Astrocyte (in vitro differentiated cells and primary cell): ENCODE measurements at regions not wholly inside any gene's neighbourhood (a gene's known extent, or its start where the extent isn't known, plus 50 kb on each side); places are given as distances from the start of the nearest gene placed in this dataset.

ENCODE experiments used
- DNase-seq: peaks from one replicate; pipeline ENCODE4 v3.0.0-alpha.2; 2010; ENCODE audit warnings: low read depth
- FAIRE-seq: peaks from 2 replicates; lab custom pipeline; 2011; peaks lifted over from hg19 to GRCh38; lab: Jason Lieb, UNC
- H2AFZ ChIP-seq: 2 replicates; pipeline ENCODE4 v1.6.0; 2012; ENCODE audit warnings: low read depth, low read length, inconsistent platforms
- H3K27ac ChIP-seq: 2 replicates; pipeline ENCODE4 v1.5.1; 2011; ENCODE audit warnings: low read depth, low read length, inconsistent platforms
- H3K27me3 ChIP-seq: 2 replicates; pipeline ENCODE4 v1.6.0; 2011; ENCODE audit warnings: low read length, inconsistent platforms; ENCODE audit not compliant: insufficient read depth
- H3K36me3 ChIP-seq: 2 replicates; pipeline ENCODE4 v1.5.1; 2011; ENCODE audit warnings: low read length, inconsistent platforms; ENCODE audit not compliant: insufficient read depth
- H3K4me1 ChIP-seq: 2 replicates; pipeline ENCODE4 v1.5.1; 2011; ENCODE audit warnings: low read length, inconsistent platforms; ENCODE audit not compliant: insufficient read depth
- H3K4me2 ChIP-seq: 2 replicates; pipeline ENCODE4 v1.6.0; 2012; ENCODE audit warnings: low read length, inconsistent platforms
- H3K4me3 ChIP-seq: 2 replicates; pipeline ENCODE4 v1.5.1; 2011; ENCODE audit warnings: low read depth, mild to moderate bottlenecking, low read length, inconsistent platforms; ENCODE audit not compliant: insufficient read depth
- H3K79me2 ChIP-seq: 2 replicates; pipeline ENCODE4 v1.6.0; 2012; ENCODE audit warnings: mild to moderate bottlenecking, low read length, inconsistent platforms; ENCODE audit not compliant: insufficient read depth
- H3K9ac ChIP-seq: 2 replicates; pipeline ENCODE4 v1.6.0; 2012; ENCODE audit warnings: mild to moderate bottlenecking, low read length, inconsistent platforms
- H3K9me3 ChIP-seq: 2 replicates; pipeline ENCODE4 v1.5.1; 2012; ENCODE audit warnings: low read depth, mild to moderate bottlenecking, low read length, inconsistent platforms; ENCODE audit not compliant: insufficient read depth
- H4K20me1 ChIP-seq: 2 replicates; pipeline ENCODE4 v1.6.0; 2012; ENCODE audit warnings: low read length, inconsistent platforms; ENCODE audit not compliant: insufficient read depth
- H3K27ac Mint-ChIP-seq: one replicate; pipeline ENCODE4 v1.8.0; 2021; ENCODE audit warnings: mild to moderate bottlenecking, mixed read lengths; ENCODE audit not compliant: unreplicated experiment
- H3K27me3 Mint-ChIP-seq: one replicate; pipeline ENCODE4 v1.8.0; 2021; ENCODE audit warnings: low read depth, mixed read lengths; ENCODE audit not compliant: unreplicated experiment
- H3K36me3 Mint-ChIP-seq: one replicate; pipeline ENCODE4 v1.8.0; 2021; ENCODE audit warnings: low read depth, mixed read lengths; ENCODE audit not compliant: unreplicated experiment
- H3K4me1 Mint-ChIP-seq: one replicate; pipeline ENCODE4 v1.8.0; 2021; ENCODE audit warnings: low read depth, mixed read lengths; ENCODE audit not compliant: unreplicated experiment
- H3K4me3 Mint-ChIP-seq: one replicate; pipeline ENCODE4 v1.8.0; 2021; ENCODE audit warnings: mild to moderate bottlenecking, moderate library complexity, mixed read lengths; ENCODE audit not compliant: unreplicated experiment
- H3K9me3 Mint-ChIP-seq: one replicate; pipeline ENCODE4 v1.8.0; 2021; ENCODE audit warnings: mild to moderate bottlenecking, mixed read lengths; ENCODE audit not compliant: unreplicated experiment
- CTCF ChIP-seq: IDR thresholded peaks from 2 replicates; pipeline ENCODE4 v1.5.1; 2011; ENCODE audit warnings: low read depth, mild to moderate bottlenecking, inconsistent platforms, low read length, moderate library complexity; ENCODE audit not compliant: insufficient read depth
- EZH2 ChIP-seq: IDR thresholded peaks from 2 replicates; pipeline ENCODE4 v1.6.1; 2012; ENCODE audit warnings: mild to moderate bottlenecking, low read length, inconsistent platforms; ENCODE audit not compliant: insufficient read depth

GRCh38 chr11:98230678-98231077 is 790.1 kb upstream of the CNTN5 start:
- Histone ChIP-seq H3K27ac (no peak overlapping the region), H3K9me3 (no peaks in the 10 kb centered on the region), H3K9ac (no peak overlapping the region), H3K4me3 (no peak overlapping the region), H3K27me3 (no peaks in the 10 kb centered on the region), H4K20me1 (no peaks in the 10 kb centered on the region), H3K4me2 (no peak overlapping the region), H3K79me2 (no peaks in the 10 kb centered on the region), H3K36me3 (no peaks in the 10 kb centered on the region), H3K4me1 (no peaks in the 10 kb centered on the region), H2AFZ (no peak overlapping the region)
- Mint-ChIP-seq H3K36me3 (no peaks in the 10 kb centered on the region), H3K4me3 (no peak overlapping the region), H3K27ac (no peak overlapping the region), H3K4me1 (no peaks in the 10 kb centered on the region), H3K9me3 (no peaks in the 10 kb centered on the region), H3K27me3 (no peaks in the 10 kb centered on the region)
- FAIRE-seq = no peak
- TF ChIP-seq EZH2 = no peak
- TF ChIP-seq CTCF = no peak
- DNase-seq = no peak

- Histone ChIP-seq H3K27ac (no peak overlapping the region), H3K9ac (no peak overlapping the region), H3K4me3 (no peak overlapping the region), H3K4me2 (no peak overlapping the region), H3K27me3 (no peaks in the 10 kb centered on the region), H3K79me2 (no peaks in the 10 kb centered on the region), H2AFZ (no peak overlapping the region), H4K20me1 (no peaks in the 10 kb centered on the region), H3K4me1 (no peaks in the 10 kb centered on the region), H3K36me3 (no peaks in the 10 kb centered on the region), H3K9me3 (no peaks in the 10 kb centered on the region)
- Mint-ChIP-seq H3K9me3 (no peaks in the 10 kb centered on the region), H3K27ac (no peak overlapping the region), H3K4me3 (no peak overlapping the region), H3K27me3 (no peaks in the 10 kb centered on the region), H3K36me3 (no peaks in the 10 kb centered on the region), H3K4me1 (no peaks in the 10 kb centered on the region)
- no peak for DNase-seq
- no peak for TF ChIP-seq CTCF
- no peak for TF ChIP-seq EZH2
- no peak for FAIRE-seq
These were observed 786.1 kb upstream of the CNTN5 start for GRCh38 chr11:98234698-98235097.

GRCh38 chr11:98243897-98244296 is 776.9 kb upstream of the CNTN5 start:
- no peaks in the 10 kb centered on the region for H3K4me1 Mint-ChIP-seq
- no peaks in the 10 kb centered on the region for H3K36me3 Mint-ChIP-seq

More at GRCh38 chr11:98243897-98244296, 776.9 kb upstream of the CNTN5 start:
- no peak overlapping the region for H3K4me2 ChIP-seq
- Mint-ChIP-seq H3K9me3 (peaks cover 2% of the 10 kb centered on the region), H3K4me3 (no peak overlapping the region), H3K27ac (no peak overlapping the region), H3K27me3 (no peaks in the 10 kb centered on the region)
- H3K27me3 ChIP-seq = no peaks in the 10 kb centered on the region
- no peak overlapping the region for H3K9ac ChIP-seq
- H2AFZ ChIP-seq = no peak overlapping the region
- no peaks in the 10 kb centered on the region for H3K9me3 ChIP-seq
- FAIRE-seq = no peak
- no peaks in the 10 kb centered on the region for H3K36me3 ChIP-seq
- no peak overlapping the region for H3K4me3 ChIP-seq
- TF ChIP-seq EZH2 = no peak
- no peak for TF ChIP-seq CTCF
- H3K27ac ChIP-seq = no peak overlapping the region
- H3K4me1 ChIP-seq = no peaks in the 10 kb centered on the region
- no peaks in the 10 kb centered on the region for H4K20me1 ChIP-seq
- no peak for DNase-seq
- no peaks in the 10 kb centered on the region for H3K79me2 ChIP-seq
